IMR-90 (cell line): ENCODE measurements at regions not wholly inside any gene's neighbourhood (a gene's known extent, or its start where the extent isn't known, plus 50 kb on each side); places are given as distances from the start of the nearest gene placed in this dataset.

Experiments used
- ATAC-seq: fragments of 200-7000 bp; cut with Tn5 transposase; 2 replicates; pipeline ENCODE4 v1.9.1; 2020; ENCODE audit warnings: low read depth, mild to moderate bottlenecking, moderate library complexity
- BruUV-seq: library from RNA; stranded (reverse); fragments of 400-500 nt; replicated peaks from 2 replicates; lab custom pipeline; 2021; lab: Mats Ljungman, UMichigan
- CTCF ChIA-PET: fragments of 300-600 bp; formaldehyde crosslinking; extraction: SDS; loops from one replicate; lab custom pipeline; 2021; ENCODE audit warnings: antibody characterized with exemption; lab: Yijun Ruan, JAX
- POLR2A ChIA-PET: fragments of 300-600 bp; sonication (Branson Sonifier 250); formaldehyde crosslinking; loops from one replicate; lab custom pipeline; 2022; ENCODE audit warnings: antibody characterized with exemption; ENCODE audit not compliant: unreplicated experiment; lab: Charles Lee
- DNase-seq: peaks from one replicate; pipeline ENCODE4 v3.0.0; 2013
- H2AFZ ChIP-seq: replicated peaks from 2 replicates; pipeline ENCODE3; 2013; ENCODE audit warnings: low read length, mild to moderate bottlenecking; ENCODE audit not compliant: poor library complexity
- H2AK5ac ChIP-seq: 2 replicates; pipeline ENCODE4 v1.6.1; 2013; ENCODE audit warnings: low read depth, low read length, inconsistent platforms
- H2AK9ac ChIP-seq: replicated peaks from 2 replicates; pipeline ENCODE3; 2013; ENCODE audit warnings: mild to moderate bottlenecking, low read depth, low read length, moderate library complexity; ENCODE audit not compliant: poor library complexity
- H2BK120ac ChIP-seq: 2 replicates; pipeline ENCODE4 v1.6.1; 2013; ENCODE audit warnings: low read depth, low read length, inconsistent platforms
- H2BK15ac ChIP-seq: 3 replicates; pipeline ENCODE4 v1.6.1; 2013; ENCODE audit warnings: low read depth, low read length, inconsistent platforms
- H2BK20ac ChIP-seq: 2 replicates; pipeline ENCODE4 v1.6.1; 2013; ENCODE audit warnings: low read depth, mild to moderate bottlenecking, inconsistent platforms, low read length, moderate library complexity
- H2BK5ac ChIP-seq: 2 replicates; pipeline ENCODE4 v1.6.1; 2013; ENCODE audit warnings: mild to moderate bottlenecking, low read depth, low read length, inconsistent platforms; ENCODE audit not compliant: poor library complexity, severe bottlenecking
- H3K14ac ChIP-seq: replicated peaks from 2 replicates; pipeline ENCODE4 v1.6.1; 2013; ENCODE audit warnings: low read depth, low read length, inconsistent platforms
- H3K18ac ChIP-seq: 2 replicates; pipeline ENCODE4 v1.6.1; 2013; ENCODE audit warnings: low read depth, low read length, control low read depth
- H3K23ac ChIP-seq: 2 replicates; pipeline ENCODE4 v1.6.1; 2013; ENCODE audit warnings: low read depth, low read length, inconsistent platforms
- H3K27ac ChIP-seq: 2 replicates; pipeline ENCODE4 v1.5.1; 2013; ENCODE audit warnings: mild to moderate bottlenecking, control low read depth, low read length; ENCODE audit not compliant: insufficient read depth
- H3K27me3 ChIP-seq: 2 replicates; pipeline ENCODE4 v1.6.1; 2013; ENCODE audit warnings: low read length; ENCODE audit not compliant: control insufficient read depth, insufficient read depth
- H3K36me3 ChIP-seq: 2 replicates; pipeline ENCODE4 v1.6.1; 2013; ENCODE audit warnings: low read length, mixed read lengths; ENCODE audit not compliant: control insufficient read depth, insufficient read depth
- H3K4ac ChIP-seq: 2 replicates; pipeline ENCODE4 v1.6.1; 2013; ENCODE audit warnings: low read depth, low read length, inconsistent platforms
- H3K4me1 ChIP-seq: 2 replicates; pipeline ENCODE4 v1.6.1; 2013; ENCODE audit warnings: low read length, mixed read lengths; ENCODE audit not compliant: control insufficient read depth, insufficient read depth
- H3K4me2 ChIP-seq: 2 replicates; pipeline ENCODE4 v1.6.1; 2013; ENCODE audit warnings: low read depth, mild to moderate bottlenecking, control low read depth, low read length, moderate library complexity
- H3K4me3 ChIP-seq: 2 replicates; pipeline ENCODE4 v1.5.1; 2013; ENCODE audit warnings: low read depth, mild to moderate bottlenecking, control low read depth, low read length, moderate library complexity; ENCODE audit not compliant: insufficient read depth
- H3K56ac ChIP-seq: 2 replicates; pipeline ENCODE4 v1.6.1; 2013; ENCODE audit warnings: low read length, inconsistent platforms; ENCODE audit not compliant: insufficient read depth; ENCODE audit errors: extremely low read depth
- H3K79me1 ChIP-seq, 2 experiments: 2 replicates each; pipeline ENCODE4 v1.6.1; 2013; ENCODE audit warnings: low read length in 2 of 2, inconsistent platforms in 1 of 2, low read depth in 1 of 2
- H3K9ac ChIP-seq: 2 replicates; pipeline ENCODE4 v1.6.1; 2013; ENCODE audit warnings: low read depth, low read length, control low read depth
- H3K9me1 ChIP-seq: 2 replicates; pipeline ENCODE4 v1.6.1; 2013; ENCODE audit warnings: low read length, inconsistent platforms; ENCODE audit not compliant: insufficient read depth
- H3K9me3 ChIP-seq: 2 replicates; pipeline ENCODE4 v1.6.1; 2013; ENCODE audit warnings: low read length; ENCODE audit not compliant: control insufficient read depth, insufficient read depth
- H4K20me1 ChIP-seq: 2 replicates; pipeline ENCODE4 v1.6.1; 2013; ENCODE audit warnings: low read length, inconsistent platforms; ENCODE audit not compliant: insufficient read depth
- H4K5ac ChIP-seq: 2 replicates; pipeline ENCODE4 v1.6.1; 2013; ENCODE audit warnings: mild to moderate bottlenecking, low read depth, low read length, control low read depth
- H4K8ac ChIP-seq, 2 experiments: 2 replicates each; pipeline ENCODE4 v1.6.1; 2013; ENCODE audit warnings: low read depth in 2 of 2, low read length in 2 of 2, control low read depth in 1 of 2, inconsistent platforms in 1 of 2
- H4K91ac ChIP-seq: 2 replicates; pipeline ENCODE4 v1.6.1; 2013; ENCODE audit warnings: low read depth, low read length, inconsistent platforms; ENCODE audit not compliant: insufficient read depth
- MAZ ChIP-seq: IDR thresholded peaks from 2 replicates; pipeline ENCODE4 v1.6.1; 2012; ENCODE audit warnings: low read depth, mild to moderate bottlenecking, low read length, improper control_type of control experiment, moderate library complexity, borderline replicate concordance
- RCOR1 ChIP-seq: IDR thresholded peaks from 2 replicates; pipeline ENCODE4 v1.6.1; 2012; ENCODE audit warnings: mild to moderate bottlenecking, low read length, improper control_type of control experiment; ENCODE audit not compliant: insufficient replicate concordance
- WGBS, 2 experiments: methylation state at CpG; one replicate each; pipeline versions ENCODE4 v1.1.5 to v1.1.7; 2013; ENCODE audit warnings: missing lambda C conversion rate in 2 of 2; ENCODE audit not compliant: insufficient read length in 1 of 2; ENCODE audit errors: extremely low coverage in 2 of 2; 5-methylcytosine and 5-hydroxymethylcytosine counted together
- dilution Hi-C: fragments of 300-500 bp; cut with HindIII; formaldehyde crosslinking; loops from one replicate; pipeline ENCODE4 v1.14.3; 2018; ENCODE audit warnings: low sequenced_read_pairs; ENCODE audit not compliant: unreplicated experiment
- in situ Hi-C: fragments of 300-500 bp; cut with MboI; formaldehyde crosslinking; loops from 3 replicates; pipeline ENCODE4 v1.14.3; 2019; ENCODE audit warnings: low sequenced_read_pairs, inconsistent platforms, mixed read lengths
- intact Hi-C: fragments of 100-400 bp; cut with micrococcal nuclease; formaldehyde crosslinking; loops from 2 replicates; pipeline ENCODE4 v1.10.0; 2022

DNA sequence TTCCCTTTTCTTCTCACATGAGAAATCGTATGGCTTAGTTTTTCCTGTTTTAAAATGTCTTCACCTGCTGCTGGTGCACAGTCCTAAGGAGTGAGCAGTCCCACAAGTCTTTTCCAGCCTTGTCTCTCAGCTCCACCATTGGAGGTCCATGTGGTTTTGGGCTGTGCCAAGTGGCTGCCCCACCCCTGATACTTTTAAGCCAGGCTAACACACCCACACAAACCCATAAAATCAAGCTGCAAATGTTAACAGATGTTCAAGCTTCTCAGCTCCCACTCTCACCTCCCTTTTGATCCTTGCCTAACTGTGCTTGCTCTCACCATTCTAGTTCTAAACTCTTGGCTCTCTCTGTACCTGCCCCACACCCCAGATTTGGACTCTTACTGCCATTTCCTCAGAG lies 74.5 kb upstream of the COL24A1 start:
- Histone ChIP-seq H3K4ac (no peak overlapping the region), H3K79me1 (no peaks in the 10 kb centered on the region), H4K20me1 (no peaks in the 10 kb centered on the region), H3K36me3 (no peaks in the 10 kb centered on the region), H3K56ac (no peak overlapping the region), H3K9me1 (no peaks in the 10 kb centered on the region), H3K27me3 (no peaks in the 10 kb centered on the region; the same call in 1 of the 2 replicates), H3K23ac (no peak overlapping the region), H2BK15ac (no peak overlapping the region), H3K4me3 (no peak overlapping the region), H4K5ac (no peak overlapping the region), H2AK9ac (no peak overlapping the region), H3K18ac (no peak overlapping the region), H3K9ac (no peak overlapping the region), H3K27ac (no peak overlapping the region), H4K91ac (no peak overlapping the region), H2BK20ac (no peak overlapping the region), H3K4me1 (no peaks in the 10 kb centered on the region), H3K4me2 (no peak overlapping the region), H2AK5ac (no peak overlapping the region), H2BK5ac (no peak overlapping the region), H2AFZ (no peak overlapping the region), H3K9me3 (no peaks in the 10 kb centered on the region), H2BK120ac (no peak overlapping the region), H3K14ac (no peak overlapping the region), H4K8ac (no peak overlapping the region)
- DNase-seq = no peak
- in situ Hi-C loops (no loop called here), intact Hi-C loops (no loop called here), dilution Hi-C loops (no loop called here)
- no TSS peak for BruUV-seq
- WGBS, 2 experiments = no CpG with 5 or more reads among the region's 1 CpG
- TF ChIP-seq RCOR1 (no peak), MAZ (no peak)
- ATAC-seq = no peak
- CTCF ChIA-PET = no interaction called here
- POLR2A ChIA-PET = no interaction called here
